Neural cell (in vitro differentiated cells): ENCODE measurements at regions not wholly inside any gene's neighbourhood (a gene's known extent, or its start where the extent isn't known, plus 50 kb on each side); places are given as distances from the start of the nearest gene placed in this dataset.

Experiments
- H2AFZ ChIP-seq: fragments of 200-600, 300-800 bp; sonication (generic), shearing (Covaris generic); 2 replicates; pipeline ENCODE4 v1.6.0; 2014; ENCODE audit warnings: low read depth, mild to moderate bottlenecking, antibody characterized with exemption, low read length, moderate library complexity
- H3F3A ChIP-seq: fragments of 200-600 bp; shearing (Covaris generic); 2 replicates; pipeline ENCODE4 v1.6.1; 2016; ENCODE audit warnings: mild to moderate bottlenecking, moderate library complexity, mixed read lengths, antibody characterized with exemption, low read length; ENCODE audit not compliant: insufficient read depth, poor library complexity, severe bottlenecking
- H3K27ac ChIP-seq: fragments of 200-600, 300-800 bp; sonication (generic), shearing (Covaris generic); 2 replicates; pipeline ENCODE4 v1.5.1; 2014; ENCODE audit warnings: mild to moderate bottlenecking, low read length, moderate library complexity
- H3K27me3 ChIP-seq: fragments of 300-800, 200-600 bp; sonication (generic), shearing (Covaris generic); 2 replicates; pipeline ENCODE4 v1.6.0; 2014; ENCODE audit warnings: mild to moderate bottlenecking, low read depth, low read length, moderate library complexity; ENCODE audit not compliant: insufficient read depth
- H3K36me3 ChIP-seq: fragments of 300-800, 200-600 bp; sonication (generic), shearing (Covaris generic); 2 replicates; pipeline ENCODE4 v1.5.1; 2014; ENCODE audit warnings: mild to moderate bottlenecking, antibody characterized with exemption, low read length, moderate library complexity; ENCODE audit not compliant: insufficient read depth
- H3K4me2 ChIP-seq: fragments of 300-800, 200-600 bp; sonication (generic), shearing (Covaris generic); 2 replicates; pipeline ENCODE4 v1.6.0; 2014; ENCODE audit warnings: mild to moderate bottlenecking, low read length
- H3K4me3 ChIP-seq: fragments of 300-800, 200-600 bp; sonication (generic), shearing (Covaris generic); 2 replicates; pipeline ENCODE4 v1.5.1; 2014; ENCODE audit warnings: mild to moderate bottlenecking, low read length, moderate library complexity
- H3K79me2 ChIP-seq: fragments of 200-600 bp; shearing (Covaris generic); replicated peaks from 2 replicates; pipeline ENCODE4 v1.6.0; 2014; ENCODE audit warnings: mild to moderate bottlenecking, low read length, moderate library complexity; ENCODE audit not compliant: insufficient read depth
- H3K9ac ChIP-seq: fragments of 300-800, 200-600 bp; sonication (generic), shearing (Covaris generic); 2 replicates; pipeline ENCODE4 v1.6.1; 2016; ENCODE audit warnings: mild to moderate bottlenecking, low read length, mixed read lengths
- H3K9me2 ChIP-seq: fragments of 200-600 bp; shearing (Covaris generic); 2 replicates; pipeline ENCODE4 v1.6.1; 2016; ENCODE audit warnings: mild to moderate bottlenecking, low read length, mixed read lengths; ENCODE audit not compliant: insufficient read depth
- H3K9me3 ChIP-seq: fragments of 200-600, 300-800 bp; sonication (generic), shearing (Covaris generic); 2 replicates; pipeline ENCODE4 v1.6.1; 2016; ENCODE audit warnings: mild to moderate bottlenecking, mixed run types, low read length, moderate library complexity, mixed read lengths
- H4K20me1 ChIP-seq: fragments of 200-600 bp; shearing (Covaris generic); 2 replicates; pipeline ENCODE4 v1.6.1; 2016; ENCODE audit warnings: mild to moderate bottlenecking, mixed run types; ENCODE audit not compliant: insufficient read depth
- EP300 ChIP-seq: fragments of 450-650 bp; conservative IDR thresholded peaks from 2 replicates; pipeline ENCODE4 v1.6.1; 2014; ENCODE audit warnings: antibody characterized with exemption, mild to moderate bottlenecking, moderate library complexity; ENCODE audit not compliant: poor library complexity, severe bottlenecking
- EZH2 ChIP-seq: fragments of 200-600, 300-800 bp; shearing (Covaris generic), sonication (generic); IDR thresholded peaks from 2 replicates; pipeline ENCODE4 v1.6.1; 2014; ENCODE audit warnings: antibody characterized with exemption, low read length, borderline replicate concordance, mild to moderate bottlenecking; ENCODE audit not compliant: insufficient read depth, poor library complexity, severe bottlenecking
- MXI1 ChIP-seq: fragments of 450-650 bp; conservative IDR thresholded peaks from 2 replicates; pipeline ENCODE4 v1.6.1; 2014; ENCODE audit warnings: antibody characterized with exemption, mild to moderate bottlenecking; ENCODE audit not compliant: poor library complexity, severe bottlenecking
- POLR2AphosphoS5 ChIP-seq: IDR thresholded peaks from 2 replicates; pipeline ENCODE4 v1.6.1; 2012
- RAD21 ChIP-seq: fragments of 450-650 bp; conservative IDR thresholded peaks from 2 replicates; pipeline ENCODE4 v1.6.1; 2014; ENCODE audit warnings: antibody characterized with exemption, mild to moderate bottlenecking, moderate library complexity
- SMC3 ChIP-seq: fragments of 450-650 bp; conservative IDR thresholded peaks from 2 replicates; pipeline ENCODE4 v1.6.1; 2014; ENCODE audit warnings: antibody characterized with exemption, mild to moderate bottlenecking, moderate library complexity; ENCODE audit not compliant: poor library complexity
- TAF1 ChIP-seq: IDR thresholded peaks from 2 replicates; pipeline ENCODE4 v1.6.1; 2012; ENCODE audit warnings: low read depth
- TF ChIP-seq, protein P1 (sequence below): fragments of 450-650 bp; IDR thresholded peaks from 2 replicates; pipeline ENCODE4 v1.5.1; 2014; ENCODE audit warnings: antibody characterized with exemption, mild to moderate bottlenecking, moderate library complexity; ENCODE audit not compliant: poor library complexity, severe bottlenecking
- TF ChIP-seq, protein P2 (sequence below): IDR thresholded peaks from 2 replicates; pipeline ENCODE4 v1.6.1; 2012; ENCODE audit warnings: borderline replicate concordance

DNA sequence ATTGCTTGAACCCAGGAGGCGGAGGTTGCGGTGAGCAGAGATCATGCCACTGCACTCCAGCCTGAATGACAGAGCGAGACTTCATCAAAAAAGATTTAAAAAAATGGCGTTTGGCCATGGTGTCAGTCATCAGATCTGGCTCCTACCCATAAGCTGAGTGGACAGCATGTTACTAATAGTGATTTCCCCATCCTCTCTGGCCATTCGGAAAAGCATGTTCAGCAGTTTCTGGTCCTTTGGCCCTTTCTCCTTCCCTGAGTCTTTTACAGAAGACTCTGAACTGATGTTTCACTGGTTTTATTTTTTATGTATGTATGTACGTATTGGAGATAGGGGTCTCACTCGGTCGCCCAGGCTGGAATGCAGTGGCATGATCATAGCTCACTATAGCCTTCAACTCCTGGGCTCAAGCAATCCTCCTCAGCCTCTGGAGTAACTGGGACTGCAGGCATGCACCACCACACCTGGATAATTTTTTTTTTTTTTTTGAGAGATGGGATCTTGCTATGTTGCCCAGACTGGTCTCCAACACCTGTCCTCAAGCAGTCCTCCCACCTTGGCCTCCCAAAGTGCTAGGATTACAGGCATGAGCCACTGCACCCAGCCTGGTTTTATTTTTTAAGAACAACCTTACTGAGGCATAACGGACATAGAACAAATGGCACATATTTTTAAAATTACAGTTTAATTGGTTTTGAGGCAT, 84.2 kb upstream of the CNKSR3 start:
- Histone ChIP-seq H3K27ac (no peak overlapping the region), H3K9me2 (no peaks in the 10 kb centered on the region), H3K27me3 (no peaks in the 10 kb centered on the region), H3K79me2 (no peaks in the 10 kb centered on the region), H2AFZ (no peak overlapping the region), H3K4me3 (no peak overlapping the region), H3F3A (no peaks in the 10 kb centered on the region), H3K4me2 (no peak overlapping the region), H4K20me1 (no peaks in the 10 kb centered on the region), H3K36me3 (no peaks in the 10 kb centered on the region), H3K9me3 (no peaks in the 10 kb centered on the region), H3K9ac (no peak overlapping the region)
- TF ChIP-seq SMC3 (no peak), EZH2 (no peak), RAD21 (no peak), POLR2AphosphoS5 (no peak)

DNA sequence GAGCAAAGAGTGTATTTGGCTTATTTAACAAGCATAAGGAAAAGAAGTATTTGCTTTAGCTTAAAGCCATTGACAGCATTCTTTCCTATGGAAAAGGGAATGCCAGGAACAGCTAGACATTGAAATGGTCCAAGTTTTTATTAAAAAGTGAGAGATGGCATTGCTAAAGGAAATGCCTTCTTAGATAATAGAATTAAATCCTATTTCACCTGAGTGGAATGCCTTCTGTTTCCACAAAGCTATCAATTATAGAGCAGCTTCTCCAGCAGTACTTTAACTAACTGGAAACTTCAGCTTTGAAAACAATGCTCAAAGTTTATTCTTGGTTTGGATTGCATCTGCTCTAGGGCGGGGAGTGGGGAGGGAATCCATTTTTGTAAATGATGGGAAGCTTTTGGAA, 85.1 kb upstream of the CNKSR3 start:
- no peak for TF ChIP-seq SMC3
- TF ChIP-seq, protein P1, sequence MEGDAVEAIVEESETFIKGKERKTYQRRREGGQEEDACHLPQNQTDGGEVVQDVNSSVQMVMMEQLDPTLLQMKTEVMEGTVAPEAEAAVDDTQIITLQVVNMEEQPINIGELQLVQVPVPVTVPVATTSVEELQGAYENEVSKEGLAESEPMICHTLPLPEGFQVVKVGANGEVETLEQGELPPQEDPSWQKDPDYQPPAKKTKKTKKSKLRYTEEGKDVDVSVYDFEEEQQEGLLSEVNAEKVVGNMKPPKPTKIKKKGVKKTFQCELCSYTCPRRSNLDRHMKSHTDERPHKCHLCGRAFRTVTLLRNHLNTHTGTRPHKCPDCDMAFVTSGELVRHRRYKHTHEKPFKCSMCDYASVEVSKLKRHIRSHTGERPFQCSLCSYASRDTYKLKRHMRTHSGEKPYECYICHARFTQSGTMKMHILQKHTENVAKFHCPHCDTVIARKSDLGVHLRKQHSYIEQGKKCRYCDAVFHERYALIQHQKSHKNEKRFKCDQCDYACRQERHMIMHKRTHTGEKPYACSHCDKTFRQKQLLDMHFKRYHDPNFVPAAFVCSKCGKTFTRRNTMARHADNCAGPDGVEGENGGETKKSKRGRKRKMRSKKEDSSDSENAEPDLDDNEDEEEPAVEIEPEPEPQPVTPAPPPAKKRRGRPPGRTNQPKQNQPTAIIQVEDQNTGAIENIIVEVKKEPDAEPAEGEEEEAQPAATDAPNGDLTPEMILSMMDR: no peak
- TF ChIP-seq EP300: no peak
- no peak for TF ChIP-seq TAF1
- no peak for TF ChIP-seq MXI1
- no peak for TF ChIP-seq RAD21
- TF ChIP-seq, protein P2, sequence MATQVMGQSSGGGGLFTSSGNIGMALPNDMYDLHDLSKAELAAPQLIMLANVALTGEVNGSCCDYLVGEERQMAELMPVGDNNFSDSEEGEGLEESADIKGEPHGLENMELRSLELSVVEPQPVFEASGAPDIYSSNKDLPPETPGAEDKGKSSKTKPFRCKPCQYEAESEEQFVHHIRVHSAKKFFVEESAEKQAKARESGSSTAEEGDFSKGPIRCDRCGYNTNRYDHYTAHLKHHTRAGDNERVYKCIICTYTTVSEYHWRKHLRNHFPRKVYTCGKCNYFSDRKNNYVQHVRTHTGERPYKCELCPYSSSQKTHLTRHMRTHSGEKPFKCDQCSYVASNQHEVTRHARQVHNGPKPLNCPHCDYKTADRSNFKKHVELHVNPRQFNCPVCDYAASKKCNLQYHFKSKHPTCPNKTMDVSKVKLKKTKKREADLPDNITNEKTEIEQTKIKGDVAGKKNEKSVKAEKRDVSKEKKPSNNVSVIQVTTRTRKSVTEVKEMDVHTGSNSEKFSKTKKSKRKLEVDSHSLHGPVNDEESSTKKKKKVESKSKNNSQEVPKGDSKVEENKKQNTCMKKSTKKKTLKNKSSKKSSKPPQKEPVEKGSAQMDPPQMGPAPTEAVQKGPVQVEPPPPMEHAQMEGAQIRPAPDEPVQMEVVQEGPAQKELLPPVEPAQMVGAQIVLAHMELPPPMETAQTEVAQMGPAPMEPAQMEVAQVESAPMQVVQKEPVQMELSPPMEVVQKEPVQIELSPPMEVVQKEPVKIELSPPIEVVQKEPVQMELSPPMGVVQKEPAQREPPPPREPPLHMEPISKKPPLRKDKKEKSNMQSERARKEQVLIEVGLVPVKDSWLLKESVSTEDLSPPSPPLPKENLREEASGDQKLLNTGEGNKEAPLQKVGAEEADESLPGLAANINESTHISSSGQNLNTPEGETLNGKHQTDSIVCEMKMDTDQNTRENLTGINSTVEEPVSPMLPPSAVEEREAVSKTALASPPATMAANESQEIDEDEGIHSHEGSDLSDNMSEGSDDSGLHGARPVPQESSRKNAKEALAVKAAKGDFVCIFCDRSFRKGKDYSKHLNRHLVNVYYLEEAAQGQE: no peak
- no peak for TF ChIP-seq EZH2
- no peak for TF ChIP-seq POLR2AphosphoS5

More for the DNA sequence above, 85.1 kb upstream of the CNKSR3 start:
- Histone ChIP-seq H2AFZ (no peak overlapping the region), H4K20me1 (no peaks in the 10 kb centered on the region), H3K9ac (no peak overlapping the region), H3K9me3 (no peaks in the 10 kb centered on the region), H3K27ac (no peak overlapping the region), H3K4me2 (no peak overlapping the region), H3K9me2 (no peaks in the 10 kb centered on the region), H3K79me2 (no peaks in the 10 kb centered on the region), H3K36me3 (no peaks in the 10 kb centered on the region), H3F3A (no peaks in the 10 kb centered on the region), H3K27me3 (no peaks in the 10 kb centered on the region), H3K4me3 (no peak overlapping the region)
